ENCODE measurements at regions not wholly inside any gene's neighbourhood (a gene's known extent, or its start where the extent isn't known, plus 50 kb on each side); places are given as distances from the start of the nearest gene placed in this dataset.
"Not testable (repeated sequence)": the region's sequence is repeated elsewhere in the genome, so short reads cannot be mapped to it uniquely, and the experiment has no call there.

GRCh38 chrY:18689890-18690593, 83.5 kb downstream of the HSFY2 start:
- H3K9me2 ChIP-seq (ENCODE audit: insufficient read depth); H3K9ac ChIP-seq (ENCODE audit: low read length); H3K27ac ChIP-seq (ENCODE audit: low read depth, low read length); RAD21 ChIA-PET (ENCODE audit: low non-redundant PET in 1 of 2, low total read pairs in 2 of 2, uncharacterized antibody in 2 of 2, unreplicated experiment in 2 of 2); H3K9me3 ChIP-seq (ENCODE audit: control insufficient read depth in 1 of 2, insufficient read depth in 1 of 2, low read depth in 1 of 2, low read length in 2 of 2); POLR2A ChIA-PET; CTCF ChIA-PET; BruUV-seq (replicated peaks); ATAC-seq; DNase-seq (ENCODE audit: low read depth, low spot score); H4K20me1 ChIP-seq (ENCODE audit: insufficient read depth); intact Hi-C loops (cut with micrococcal nuclease); H3K27me3 ChIP-seq (ENCODE audit: insufficient read depth, low read length); H3K4me1 ChIP-seq (ENCODE audit: control insufficient read depth in 1 of 2, insufficient read depth in 2 of 2, low read length in 2 of 2); H3K36me3 ChIP-seq (ENCODE audit: control insufficient read depth in 1 of 2, insufficient read depth in 2 of 2, low read length in 2 of 2); H3K4me3 ChIP-seq (replicated peaks in 1 of 2; ENCODE audit: low read depth in 1 of 2, low read length in 2 of 2); H2AFZ ChIP-seq (ENCODE audit: low read depth, low read length, poor library complexity, severe bottlenecking); H3K79me2 ChIP-seq (ENCODE audit: insufficient read depth, low read length); H3K4me2 ChIP-seq (ENCODE audit: low read length): not testable (repeated sequence)

- RAD21 ChIA-PET (ENCODE audit: low non-redundant PET in 1 of 2, low total read pairs in 2 of 2, uncharacterized antibody in 2 of 2, unreplicated experiment in 2 of 2); H3K9me3 ChIP-seq (ENCODE audit: control insufficient read depth in 1 of 2, insufficient read depth in 1 of 2, low read depth in 1 of 2, low read length in 2 of 2); H3K4me1 ChIP-seq (ENCODE audit: control insufficient read depth in 1 of 2, insufficient read depth in 2 of 2, low read length in 2 of 2); H3K27ac ChIP-seq (ENCODE audit: low read depth, low read length); H3K79me2 ChIP-seq (ENCODE audit: insufficient read depth, low read length); POLR2A ChIA-PET; H3K36me3 ChIP-seq (ENCODE audit: control insufficient read depth in 1 of 2, insufficient read depth in 2 of 2, low read length in 2 of 2); H3K4me3 ChIP-seq (replicated peaks in 1 of 2; ENCODE audit: low read depth in 1 of 2, low read length in 2 of 2); H3K27me3 ChIP-seq (ENCODE audit: insufficient read depth, low read length); BruUV-seq (replicated peaks); CTCF ChIA-PET; H2AFZ ChIP-seq (ENCODE audit: low read depth, low read length, poor library complexity, severe bottlenecking); H3K4me2 ChIP-seq (ENCODE audit: low read length); ATAC-seq; intact Hi-C loops (cut with micrococcal nuclease); H3K9ac ChIP-seq (ENCODE audit: low read length); H4K20me1 ChIP-seq (ENCODE audit: insufficient read depth); H3K9me2 ChIP-seq (ENCODE audit: insufficient read depth); DNase-seq (ENCODE audit: low read depth, low spot score): not testable (repeated sequence)
Measured at GRCh38 chrY:18696788-18697187, 76.7 kb downstream of the HSFY2 start.

GRCh38 chrY:18704198-18704597, 69.3 kb downstream of the HSFY2 start:
- H3K9me2 ChIP-seq (ENCODE audit: insufficient read depth); POLR2A ChIA-PET; DNase-seq (ENCODE audit: low read depth, low spot score); RAD21 ChIA-PET (ENCODE audit: low non-redundant PET in 1 of 2, low total read pairs in 2 of 2, uncharacterized antibody in 2 of 2, unreplicated experiment in 2 of 2); H4K20me1 ChIP-seq (ENCODE audit: insufficient read depth); ATAC-seq; H3K9me3 ChIP-seq (ENCODE audit: control insufficient read depth in 1 of 2, insufficient read depth in 1 of 2, low read depth in 1 of 2, low read length in 2 of 2); H3K4me1 ChIP-seq (ENCODE audit: control insufficient read depth in 1 of 2, insufficient read depth in 2 of 2, low read length in 2 of 2); H3K79me2 ChIP-seq (ENCODE audit: insufficient read depth, low read length); BruUV-seq (replicated peaks); H3K27me3 ChIP-seq (ENCODE audit: insufficient read depth, low read length); H3K9ac ChIP-seq (ENCODE audit: low read length); H3K36me3 ChIP-seq (ENCODE audit: control insufficient read depth in 1 of 2, insufficient read depth in 2 of 2, low read length in 2 of 2); H3K4me2 ChIP-seq (ENCODE audit: low read length); intact Hi-C loops (cut with micrococcal nuclease); CTCF ChIA-PET; H3K27ac ChIP-seq (ENCODE audit: low read depth, low read length); H2AFZ ChIP-seq (ENCODE audit: low read depth, low read length, poor library complexity, severe bottlenecking); H3K4me3 ChIP-seq (replicated peaks in 1 of 2; ENCODE audit: low read depth in 1 of 2, low read length in 2 of 2): not testable (repeated sequence)

GRCh38 chrY:18711785-18712184, 61.8 kb downstream of the HSFY2 start:
- DNase-seq (ENCODE audit: low read depth, low spot score); H3K4me2 ChIP-seq (ENCODE audit: low read length); H3K79me2 ChIP-seq (ENCODE audit: insufficient read depth, low read length); H3K4me1 ChIP-seq (ENCODE audit: control insufficient read depth in 1 of 2, insufficient read depth in 2 of 2, low read length in 2 of 2); CTCF ChIA-PET; intact Hi-C loops (cut with micrococcal nuclease); H3K27me3 ChIP-seq (ENCODE audit: insufficient read depth, low read length); H3K9me3 ChIP-seq (ENCODE audit: control insufficient read depth in 1 of 2, insufficient read depth in 1 of 2, low read depth in 1 of 2, low read length in 2 of 2); POLR2A ChIA-PET; H4K20me1 ChIP-seq (ENCODE audit: insufficient read depth); H3K4me3 ChIP-seq (replicated peaks in 1 of 2; ENCODE audit: low read depth in 1 of 2, low read length in 2 of 2); H2AFZ ChIP-seq (ENCODE audit: low read depth, low read length, poor library complexity, severe bottlenecking); H3K9ac ChIP-seq (ENCODE audit: low read length); H3K36me3 ChIP-seq (ENCODE audit: control insufficient read depth in 1 of 2, insufficient read depth in 2 of 2, low read length in 2 of 2); BruUV-seq (replicated peaks); RAD21 ChIA-PET (ENCODE audit: low non-redundant PET in 1 of 2, low total read pairs in 2 of 2, uncharacterized antibody in 2 of 2, unreplicated experiment in 2 of 2); ATAC-seq; H3K27ac ChIP-seq (ENCODE audit: low read depth, low read length); H3K9me2 ChIP-seq (ENCODE audit: insufficient read depth): not testable (repeated sequence)
